ENCODE measurements at regions not wholly inside any gene's neighbourhood (a gene's known extent, or its start where the extent isn't known, plus 50 kb on each side); places are given as distances from the start of the nearest gene placed in this dataset.

DNA sequence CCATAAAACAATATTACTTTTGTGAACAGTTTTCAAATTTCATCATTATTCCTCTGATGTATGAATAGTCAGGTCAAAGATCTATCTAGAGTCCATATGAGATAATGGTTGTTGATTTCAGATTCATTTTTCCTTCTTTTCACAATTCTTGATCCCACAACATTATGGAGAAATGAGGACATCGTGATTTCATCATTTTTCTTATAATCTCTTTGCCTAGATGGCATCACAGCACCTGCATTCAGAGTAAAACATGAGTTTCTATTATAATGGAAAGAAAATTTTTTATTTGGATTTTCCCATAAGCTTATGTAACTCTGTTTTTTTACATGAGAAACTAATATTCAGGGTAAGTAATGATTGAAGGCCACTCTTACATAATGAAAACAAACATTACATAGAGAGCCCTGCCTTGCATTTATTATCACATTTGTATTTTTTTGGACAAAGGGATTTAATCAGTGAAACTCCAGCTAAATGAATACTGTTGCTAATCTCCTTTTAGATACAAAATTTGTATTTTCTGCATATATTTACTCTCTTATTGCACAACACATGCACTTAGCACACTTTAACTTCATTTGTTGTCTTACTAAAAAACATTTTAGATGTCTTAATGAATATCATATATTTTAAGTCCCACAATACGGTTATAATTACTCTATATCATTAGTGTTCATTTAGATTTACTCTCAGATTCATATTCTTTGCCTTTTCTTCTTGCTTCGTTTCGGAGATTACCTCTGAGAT lies 188.4 kb upstream of the KYNU start:
- TF ChIP-seq, protein P1, sequence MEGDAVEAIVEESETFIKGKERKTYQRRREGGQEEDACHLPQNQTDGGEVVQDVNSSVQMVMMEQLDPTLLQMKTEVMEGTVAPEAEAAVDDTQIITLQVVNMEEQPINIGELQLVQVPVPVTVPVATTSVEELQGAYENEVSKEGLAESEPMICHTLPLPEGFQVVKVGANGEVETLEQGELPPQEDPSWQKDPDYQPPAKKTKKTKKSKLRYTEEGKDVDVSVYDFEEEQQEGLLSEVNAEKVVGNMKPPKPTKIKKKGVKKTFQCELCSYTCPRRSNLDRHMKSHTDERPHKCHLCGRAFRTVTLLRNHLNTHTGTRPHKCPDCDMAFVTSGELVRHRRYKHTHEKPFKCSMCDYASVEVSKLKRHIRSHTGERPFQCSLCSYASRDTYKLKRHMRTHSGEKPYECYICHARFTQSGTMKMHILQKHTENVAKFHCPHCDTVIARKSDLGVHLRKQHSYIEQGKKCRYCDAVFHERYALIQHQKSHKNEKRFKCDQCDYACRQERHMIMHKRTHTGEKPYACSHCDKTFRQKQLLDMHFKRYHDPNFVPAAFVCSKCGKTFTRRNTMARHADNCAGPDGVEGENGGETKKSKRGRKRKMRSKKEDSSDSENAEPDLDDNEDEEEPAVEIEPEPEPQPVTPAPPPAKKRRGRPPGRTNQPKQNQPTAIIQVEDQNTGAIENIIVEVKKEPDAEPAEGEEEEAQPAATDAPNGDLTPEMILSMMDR (IDR thresholded peaks at IDR 0.05; ENCODE audit: low read depth, low read length, missing input control), result no peak
- no peak for TF ChIP-seq GABPA (IDR thresholded peaks at IDR 0.05 in 1 of 2, conservative IDR thresholded peaks at IDR 0.05 in 1 of 2)
- TF ChIP-seq YY1 (IDR thresholded peaks at IDR 0.05), result no peak
- TF ChIP-seq, protein P2, sequence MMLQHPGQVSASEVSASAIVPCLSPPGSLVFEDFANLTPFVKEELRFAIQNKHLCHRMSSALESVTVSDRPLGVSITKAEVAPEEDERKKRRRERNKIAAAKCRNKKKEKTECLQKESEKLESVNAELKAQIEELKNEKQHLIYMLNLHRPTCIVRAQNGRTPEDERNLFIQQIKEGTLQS (IDR thresholded peaks at IDR 0.05), result no peak
- TF ChIP-seq, protein P3, sequence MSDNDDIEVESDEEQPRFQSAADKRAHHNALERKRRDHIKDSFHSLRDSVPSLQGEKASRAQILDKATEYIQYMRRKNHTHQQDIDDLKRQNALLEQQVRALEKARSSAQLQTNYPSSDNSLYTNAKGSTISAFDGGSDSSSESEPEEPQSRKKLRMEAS (IDR thresholded peaks at IDR 0.05), result no peak
